Hematopoietic multipotent progenitor cell treated with erythropoietin and hydrocortisone succinate and interleukin-3 and kit ligand, for 15 days (in vitro differentiated cells): ENCODE measurements at regions not wholly inside any gene's neighbourhood (a gene's known extent, or its start where the extent isn't known, plus 50 kb on each side); places are given as distances from the start of the nearest gene placed in this dataset.
"Not testable (repeated sequence)": the region's sequence is repeated elsewhere in the genome, so short reads cannot be mapped to it uniquely, and the experiment has no call there.

Source experiments
- DNase-seq: peaks from one replicate; pipeline ENCODE4 v3.0.0-alpha.2; 2015; ENCODE audit warnings: low spot score

- DNase-seq = no peak
Observed at GRCh38 chr15:62272290-62272689, 107.2 kb upstream of the C2CD4B start.

- DNase-seq = no peak
Observed at GRCh38 chr15:62275831-62276230, 110.7 kb upstream of the C2CD4B start.

GRCh38 chr15:62277816-62278394 is 112.8 kb upstream of the C2CD4B start:
- no peak for DNase-seq

- DNase-seq = no peak
Observed at GRCh38 chr15:62278534-62278933, 113.4 kb upstream of the C2CD4B start.

GRCh38 chr15:62279041-62279440 is 114.0 kb upstream of the C2CD4B start:
- DNase-seq = no peak

- DNase-seq = no peak
Observed at GRCh38 chr15:62280625-62281024, 115.5 kb upstream of the C2CD4B start.

- not testable (repeated sequence) for DNase-seq
Observed at GRCh38 chr15:62281801-62282200, 116.7 kb upstream of the C2CD4B start.

GRCh38 chr15:62287066-62287857 is 122.2 kb upstream of the C2CD4B start:
- no peak for DNase-seq

- no peak for DNase-seq
Observed at GRCh38 chr15:62288361-62289017, 123.4 kb upstream of the C2CD4B start.

- no peak for DNase-seq
Observed at GRCh38 chr15:62291262-62291661, 126.2 kb upstream of the C2CD4B start.

GRCh38 chr15:62296756-62297507 is 131.8 kb upstream of the C2CD4B start:
- no peak for DNase-seq

- DNase-seq = no peak
Observed at GRCh38 chr15:62297522-62297921, 132.4 kb upstream of the C2CD4B start.

GRCh38 chr15:62297933-62298332 is 132.8 kb upstream of the C2CD4B start:
- no peak for DNase-seq

- DNase-seq = no peak
Observed at GRCh38 chr15:62298811-62299210, 133.7 kb upstream of the C2CD4B start.

- DNase-seq = no peak
Observed at GRCh38 chr15:62299541-62299940, 134.5 kb upstream of the C2CD4B start.

GRCh38 chr15:62301993-62302675 is 137.0 kb upstream of the C2CD4B start:
- no peak for DNase-seq

GRCh38 chr15:62306851-62307504 is 141.9 kb upstream of the C2CD4B start:
- DNase-seq = no peak

- no peak for DNase-seq
Observed at GRCh38 chr15:62307551-62307950, 142.5 kb upstream of the C2CD4B start.

GRCh38 chr15:62316413-62317060 is 151.5 kb upstream of the C2CD4B start:
- DNase-seq = no peak

- DNase-seq = no peak
Observed at GRCh38 chr15:62320259-62320658, 155.2 kb upstream of the C2CD4B start.

- no peak for DNase-seq
Observed at GRCh38 chr15:62323353-62323890, 158.3 kb upstream of the C2CD4B start.
